H1 (cell line): ENCODE measurements at regions not wholly inside any gene's neighbourhood (a gene's known extent, or its start where the extent isn't known, plus 50 kb on each side); places are given as distances from the start of the nearest gene placed in this dataset.

Experiments
- EP300 ChIP-seq, 2 experiments: IDR thresholded peaks; 1 replicate in 1 of 2; 2 replicates in 1 of 2; pipeline ENCODE4 v1.6.1; 2011 to 2012; ENCODE audit warnings: low read depth in 2 of 2, low read length in 2 of 2, mild to moderate bottlenecking in 2 of 2, borderline replicate concordance in 1 of 2, inconsistent platforms in 1 of 2, moderate library complexity in 1 of 2
- NRF1 ChIP-seq: IDR thresholded peaks from 2 replicates; pipeline ENCODE4 v1.6.1; 2011; ENCODE audit warnings: mild to moderate bottlenecking, low read depth, low read length, improper control_type of control experiment
- POLR2AphosphoS5 ChIP-seq: IDR thresholded peaks from 2 replicates; pipeline ENCODE4 v1.6.1; 2011; ENCODE audit warnings: low read depth, low read length
- RNF2 ChIP-seq: fragments of 200-900, 300-1000 bp; sonication (generic); IDR thresholded peaks from 2 replicates; pipeline ENCODE4 v1.7.1; 2016; ENCODE audit warnings: borderline replicate concordance, low read depth, mild to moderate bottlenecking, antibody characterized with exemption, low read length; ENCODE audit not compliant: poor library complexity, severe bottlenecking; ENCODE audit errors: missing control alignments
- TF ChIP-seq, protein P1 (sequence below): fragments of 300-600 bp; sonication (generic); IDR thresholded peaks from 2 replicates; pipeline ENCODE4 v1.7.1; 2012; ENCODE audit warnings: low read length, moderate library complexity, mild to moderate bottlenecking, inconsistent platforms; ENCODE audit not compliant: insufficient replicate concordance

DNA sequence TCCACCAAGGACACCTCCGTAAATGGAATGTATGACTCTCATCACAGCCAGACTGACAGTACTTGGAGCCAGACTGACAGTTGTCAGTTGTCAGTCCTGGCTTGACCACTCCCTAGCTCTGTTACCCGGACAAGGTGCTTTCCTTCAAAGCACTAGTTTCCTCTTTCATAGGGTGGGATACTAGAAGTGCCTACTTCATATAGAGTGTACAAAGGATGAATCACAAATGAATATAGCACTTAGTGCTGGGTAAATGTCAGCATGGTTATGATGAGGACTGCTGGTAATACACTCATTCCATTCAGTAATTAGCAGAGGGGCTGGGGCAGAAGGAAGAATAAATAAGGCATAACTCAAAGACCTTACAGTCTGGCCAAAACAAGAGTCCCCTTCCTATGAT, 91.4 kb downstream of the ARL4C start (continued):
- TF ChIP-seq RNF2: no peak
- TF ChIP-seq POLR2AphosphoS5: no peak
- no peak for TF ChIP-seq EP300 (IDR thresholded peaks at IDR 0.05; ENCODE audit: borderline replicate concordance in 1 of 2, low read depth in 2 of 2, low read length in 2 of 2)
- TF ChIP-seq, protein P1, sequence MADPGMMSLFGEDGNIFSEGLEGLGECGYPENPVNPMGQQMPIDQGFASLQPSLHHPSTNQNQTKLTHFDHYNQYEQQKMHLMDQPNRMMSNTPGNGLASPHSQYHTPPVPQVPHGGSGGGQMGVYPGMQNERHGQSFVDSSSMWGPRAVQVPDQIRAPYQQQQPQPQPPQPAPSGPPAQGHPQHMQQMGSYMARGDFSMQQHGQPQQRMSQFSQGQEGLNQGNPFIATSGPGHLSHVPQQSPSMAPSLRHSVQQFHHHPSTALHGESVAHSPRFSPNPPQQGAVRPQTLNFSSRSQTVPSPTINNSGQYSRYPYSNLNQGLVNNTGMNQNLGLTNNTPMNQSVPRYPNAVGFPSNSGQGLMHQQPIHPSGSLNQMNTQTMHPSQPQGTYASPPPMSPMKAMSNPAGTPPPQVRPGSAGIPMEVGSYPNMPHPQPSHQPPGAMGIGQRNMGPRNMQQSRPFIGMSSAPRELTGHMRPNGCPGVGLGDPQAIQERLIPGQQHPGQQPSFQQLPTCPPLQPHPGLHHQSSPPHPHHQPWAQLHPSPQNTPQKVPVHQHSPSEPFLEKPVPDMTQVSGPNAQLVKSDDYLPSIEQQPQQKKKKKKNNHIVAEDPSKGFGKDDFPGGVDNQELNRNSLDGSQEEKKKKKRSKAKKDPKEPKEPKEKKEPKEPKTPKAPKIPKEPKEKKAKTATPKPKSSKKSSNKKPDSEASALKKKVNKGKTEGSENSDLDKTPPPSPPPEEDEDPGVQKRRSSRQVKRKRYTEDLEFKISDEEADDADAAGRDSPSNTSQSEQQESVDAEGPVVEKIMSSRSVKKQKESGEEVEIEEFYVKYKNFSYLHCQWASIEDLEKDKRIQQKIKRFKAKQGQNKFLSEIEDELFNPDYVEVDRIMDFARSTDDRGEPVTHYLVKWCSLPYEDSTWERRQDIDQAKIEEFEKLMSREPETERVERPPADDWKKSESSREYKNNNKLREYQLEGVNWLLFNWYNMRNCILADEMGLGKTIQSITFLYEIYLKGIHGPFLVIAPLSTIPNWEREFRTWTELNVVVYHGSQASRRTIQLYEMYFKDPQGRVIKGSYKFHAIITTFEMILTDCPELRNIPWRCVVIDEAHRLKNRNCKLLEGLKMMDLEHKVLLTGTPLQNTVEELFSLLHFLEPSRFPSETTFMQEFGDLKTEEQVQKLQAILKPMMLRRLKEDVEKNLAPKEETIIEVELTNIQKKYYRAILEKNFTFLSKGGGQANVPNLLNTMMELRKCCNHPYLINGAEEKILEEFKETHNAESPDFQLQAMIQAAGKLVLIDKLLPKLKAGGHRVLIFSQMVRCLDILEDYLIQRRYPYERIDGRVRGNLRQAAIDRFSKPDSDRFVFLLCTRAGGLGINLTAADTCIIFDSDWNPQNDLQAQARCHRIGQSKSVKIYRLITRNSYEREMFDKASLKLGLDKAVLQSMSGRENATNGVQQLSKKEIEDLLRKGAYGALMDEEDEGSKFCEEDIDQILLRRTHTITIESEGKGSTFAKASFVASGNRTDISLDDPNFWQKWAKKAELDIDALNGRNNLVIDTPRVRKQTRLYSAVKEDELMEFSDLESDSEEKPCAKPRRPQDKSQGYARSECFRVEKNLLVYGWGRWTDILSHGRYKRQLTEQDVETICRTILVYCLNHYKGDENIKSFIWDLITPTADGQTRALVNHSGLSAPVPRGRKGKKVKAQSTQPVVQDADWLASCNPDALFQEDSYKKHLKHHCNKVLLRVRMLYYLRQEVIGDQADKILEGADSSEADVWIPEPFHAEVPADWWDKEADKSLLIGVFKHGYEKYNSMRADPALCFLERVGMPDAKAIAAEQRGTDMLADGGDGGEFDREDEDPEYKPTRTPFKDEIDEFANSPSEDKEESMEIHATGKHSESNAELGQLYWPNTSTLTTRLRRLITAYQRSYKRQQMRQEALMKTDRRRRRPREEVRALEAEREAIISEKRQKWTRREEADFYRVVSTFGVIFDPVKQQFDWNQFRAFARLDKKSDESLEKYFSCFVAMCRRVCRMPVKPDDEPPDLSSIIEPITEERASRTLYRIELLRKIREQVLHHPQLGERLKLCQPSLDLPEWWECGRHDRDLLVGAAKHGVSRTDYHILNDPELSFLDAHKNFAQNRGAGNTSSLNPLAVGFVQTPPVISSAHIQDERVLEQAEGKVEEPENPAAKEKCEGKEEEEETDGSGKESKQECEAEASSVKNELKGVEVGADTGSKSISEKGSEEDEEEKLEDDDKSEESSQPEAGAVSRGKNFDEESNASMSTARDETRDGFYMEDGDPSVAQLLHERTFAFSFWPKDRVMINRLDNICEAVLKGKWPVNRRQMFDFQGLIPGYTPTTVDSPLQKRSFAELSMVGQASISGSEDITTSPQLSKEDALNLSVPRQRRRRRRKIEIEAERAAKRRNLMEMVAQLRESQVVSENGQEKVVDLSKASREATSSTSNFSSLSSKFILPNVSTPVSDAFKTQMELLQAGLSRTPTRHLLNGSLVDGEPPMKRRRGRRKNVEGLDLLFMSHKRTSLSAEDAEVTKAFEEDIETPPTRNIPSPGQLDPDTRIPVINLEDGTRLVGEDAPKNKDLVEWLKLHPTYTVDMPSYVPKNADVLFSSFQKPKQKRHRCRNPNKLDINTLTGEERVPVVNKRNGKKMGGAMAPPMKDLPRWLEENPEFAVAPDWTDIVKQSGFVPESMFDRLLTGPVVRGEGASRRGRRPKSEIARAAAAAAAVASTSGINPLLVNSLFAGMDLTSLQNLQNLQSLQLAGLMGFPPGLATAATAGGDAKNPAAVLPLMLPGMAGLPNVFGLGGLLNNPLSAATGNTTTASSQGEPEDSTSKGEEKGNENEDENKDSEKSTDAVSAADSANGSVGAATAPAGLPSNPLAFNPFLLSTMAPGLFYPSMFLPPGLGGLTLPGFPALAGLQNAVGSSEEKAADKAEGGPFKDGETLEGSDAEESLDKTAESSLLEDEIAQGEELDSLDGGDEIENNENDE: no peak
- TF ChIP-seq NRF1: no peak
